IMR-90 (cell line): ENCODE measurements at regions not wholly inside any gene's neighbourhood (a gene's known extent, or its start where the extent isn't known, plus 50 kb on each side); places are given as distances from the start of the nearest gene placed in this dataset.

Source experiments
- ATAC-seq: fragments of 200-7000 bp; cut with Tn5 transposase; 2 replicates; pipeline ENCODE4 v1.9.1; 2020; ENCODE audit warnings: low read depth, mild to moderate bottlenecking, moderate library complexity
- BruUV-seq: library from RNA; stranded (reverse); fragments of 400-500 nt; replicated peaks from 2 replicates; lab custom pipeline; 2021; lab: Mats Ljungman, UMichigan
- CTCF ChIA-PET: fragments of 300-600 bp; formaldehyde crosslinking; extraction: SDS; loops from one replicate; lab custom pipeline; 2021; ENCODE audit warnings: antibody characterized with exemption; lab: Yijun Ruan, JAX
- POLR2A ChIA-PET: fragments of 300-600 bp; sonication (Branson Sonifier 250); formaldehyde crosslinking; loops from one replicate; lab custom pipeline; 2022; ENCODE audit warnings: antibody characterized with exemption; ENCODE audit not compliant: unreplicated experiment; lab: Charles Lee
- DNase-seq: peaks from one replicate; pipeline ENCODE4 v3.0.0; 2013
- H2AFZ ChIP-seq: replicated peaks from 2 replicates; pipeline ENCODE3; 2013; ENCODE audit warnings: low read length, mild to moderate bottlenecking; ENCODE audit not compliant: poor library complexity
- H2AK5ac ChIP-seq: 2 replicates; pipeline ENCODE4 v1.6.1; 2013; ENCODE audit warnings: low read depth, low read length, inconsistent platforms
- H2AK9ac ChIP-seq: replicated peaks from 2 replicates; pipeline ENCODE3; 2013; ENCODE audit warnings: mild to moderate bottlenecking, low read depth, low read length, moderate library complexity; ENCODE audit not compliant: poor library complexity
- H2BK120ac ChIP-seq: 2 replicates; pipeline ENCODE4 v1.6.1; 2013; ENCODE audit warnings: low read depth, low read length, inconsistent platforms
- H2BK15ac ChIP-seq: 3 replicates; pipeline ENCODE4 v1.6.1; 2013; ENCODE audit warnings: low read depth, low read length, inconsistent platforms
- H2BK20ac ChIP-seq: 2 replicates; pipeline ENCODE4 v1.6.1; 2013; ENCODE audit warnings: low read depth, mild to moderate bottlenecking, inconsistent platforms, low read length, moderate library complexity
- H2BK5ac ChIP-seq: 2 replicates; pipeline ENCODE4 v1.6.1; 2013; ENCODE audit warnings: mild to moderate bottlenecking, low read depth, low read length, inconsistent platforms; ENCODE audit not compliant: poor library complexity, severe bottlenecking
- H3K14ac ChIP-seq: replicated peaks from 2 replicates; pipeline ENCODE4 v1.6.1; 2013; ENCODE audit warnings: low read depth, low read length, inconsistent platforms
- H3K18ac ChIP-seq: 2 replicates; pipeline ENCODE4 v1.6.1; 2013; ENCODE audit warnings: low read depth, low read length, control low read depth
- H3K23ac ChIP-seq: 2 replicates; pipeline ENCODE4 v1.6.1; 2013; ENCODE audit warnings: low read depth, low read length, inconsistent platforms
- H3K27ac ChIP-seq: 2 replicates; pipeline ENCODE4 v1.5.1; 2013; ENCODE audit warnings: mild to moderate bottlenecking, control low read depth, low read length; ENCODE audit not compliant: insufficient read depth
- H3K27me3 ChIP-seq: 2 replicates; pipeline ENCODE4 v1.6.1; 2013; ENCODE audit warnings: low read length; ENCODE audit not compliant: control insufficient read depth, insufficient read depth
- H3K36me3 ChIP-seq: 2 replicates; pipeline ENCODE4 v1.6.1; 2013; ENCODE audit warnings: low read length, mixed read lengths; ENCODE audit not compliant: control insufficient read depth, insufficient read depth
- H3K4ac ChIP-seq: 2 replicates; pipeline ENCODE4 v1.6.1; 2013; ENCODE audit warnings: low read depth, low read length, inconsistent platforms
- H3K4me1 ChIP-seq: 2 replicates; pipeline ENCODE4 v1.6.1; 2013; ENCODE audit warnings: low read length, mixed read lengths; ENCODE audit not compliant: control insufficient read depth, insufficient read depth
- H3K4me2 ChIP-seq: 2 replicates; pipeline ENCODE4 v1.6.1; 2013; ENCODE audit warnings: low read depth, mild to moderate bottlenecking, control low read depth, low read length, moderate library complexity
- H3K4me3 ChIP-seq: 2 replicates; pipeline ENCODE4 v1.5.1; 2013; ENCODE audit warnings: low read depth, mild to moderate bottlenecking, control low read depth, low read length, moderate library complexity; ENCODE audit not compliant: insufficient read depth
- H3K56ac ChIP-seq: 2 replicates; pipeline ENCODE4 v1.6.1; 2013; ENCODE audit warnings: low read length, inconsistent platforms; ENCODE audit not compliant: insufficient read depth; ENCODE audit errors: extremely low read depth
- H3K79me1 ChIP-seq, 2 experiments: 2 replicates each; pipeline ENCODE4 v1.6.1; 2013; ENCODE audit warnings: low read length in 2 of 2, inconsistent platforms in 1 of 2, low read depth in 1 of 2
- H3K9ac ChIP-seq: 2 replicates; pipeline ENCODE4 v1.6.1; 2013; ENCODE audit warnings: low read depth, low read length, control low read depth
- H3K9me1 ChIP-seq: 2 replicates; pipeline ENCODE4 v1.6.1; 2013; ENCODE audit warnings: low read length, inconsistent platforms; ENCODE audit not compliant: insufficient read depth
- H3K9me3 ChIP-seq: 2 replicates; pipeline ENCODE4 v1.6.1; 2013; ENCODE audit warnings: low read length; ENCODE audit not compliant: control insufficient read depth, insufficient read depth
- H4K20me1 ChIP-seq: 2 replicates; pipeline ENCODE4 v1.6.1; 2013; ENCODE audit warnings: low read length, inconsistent platforms; ENCODE audit not compliant: insufficient read depth
- H4K5ac ChIP-seq: 2 replicates; pipeline ENCODE4 v1.6.1; 2013; ENCODE audit warnings: mild to moderate bottlenecking, low read depth, low read length, control low read depth
- H4K8ac ChIP-seq, 2 experiments: 2 replicates each; pipeline ENCODE4 v1.6.1; 2013; ENCODE audit warnings: low read depth in 2 of 2, low read length in 2 of 2, control low read depth in 1 of 2, inconsistent platforms in 1 of 2
- H4K91ac ChIP-seq: 2 replicates; pipeline ENCODE4 v1.6.1; 2013; ENCODE audit warnings: low read depth, low read length, inconsistent platforms; ENCODE audit not compliant: insufficient read depth
- CEBPB ChIP-seq: IDR thresholded peaks from 2 replicates; pipeline ENCODE4 v1.6.1; 2012; ENCODE audit warnings: low read depth, low read length, improper control_type of control experiment
- FOS ChIP-seq: fragments of 150-350 bp; IDR thresholded peaks from 2 replicates; pipeline ENCODE4 v1.6.1; 2016; ENCODE audit warnings: low read depth, low read length
- MXI1 ChIP-seq: IDR thresholded peaks from 2 replicates; pipeline ENCODE4 v1.6.1; 2012; ENCODE audit warnings: low read depth, mild to moderate bottlenecking, low read length, moderate library complexity, borderline replicate concordance
- WGBS, 2 experiments: methylation state at CpG; one replicate each; pipeline versions ENCODE4 v1.1.5 to v1.1.7; 2013; ENCODE audit warnings: missing lambda C conversion rate in 2 of 2; ENCODE audit not compliant: insufficient read length in 1 of 2; ENCODE audit errors: extremely low coverage in 2 of 2; 5-methylcytosine and 5-hydroxymethylcytosine counted together
- dilution Hi-C: fragments of 300-500 bp; cut with HindIII; formaldehyde crosslinking; loops from one replicate; pipeline ENCODE4 v1.14.3; 2018; ENCODE audit warnings: low sequenced_read_pairs; ENCODE audit not compliant: unreplicated experiment
- in situ Hi-C: fragments of 300-500 bp; cut with MboI; formaldehyde crosslinking; loops from 3 replicates; pipeline ENCODE4 v1.14.3; 2019; ENCODE audit warnings: low sequenced_read_pairs, inconsistent platforms, mixed read lengths
- intact Hi-C: fragments of 100-400 bp; cut with micrococcal nuclease; formaldehyde crosslinking; loops from 2 replicates; pipeline ENCODE4 v1.10.0; 2022

DNA sequence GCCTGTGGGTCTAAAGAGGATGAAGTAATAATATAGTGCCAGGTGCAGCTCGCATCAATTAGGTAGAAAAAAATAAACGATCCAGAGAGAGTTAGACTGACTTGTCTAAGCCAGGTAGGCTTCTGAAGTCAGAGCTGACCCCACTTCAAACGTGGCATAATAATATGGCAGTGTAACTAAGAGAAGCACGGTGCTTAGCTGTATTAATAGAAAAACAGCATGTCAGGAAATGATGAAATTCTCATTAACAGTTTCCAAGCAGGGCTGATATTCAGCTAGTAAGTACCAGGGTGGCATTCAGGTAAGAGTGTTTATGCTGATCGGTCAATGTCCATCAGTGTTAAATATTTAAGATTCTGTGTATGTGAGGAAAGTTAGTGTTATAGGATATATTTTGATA, 145.8 kb upstream of the SAMSN1 start:
- POLR2A ChIA-PET: interaction anchor here (0.6 kb wide), 1 partner anchor 94 kb away, joined by 3 read pairs; no protein-coding TSS in a partner anchor

More for the DNA sequence above, 145.8 kb upstream of the SAMSN1 start:
- Histone ChIP-seq H2BK15ac (no peak overlapping the region), H4K5ac (no peak overlapping the region), H3K27ac (no peak overlapping the region), H3K4ac (no peak overlapping the region), H2BK120ac (no peak overlapping the region), H3K9me1 (no peaks in the 10 kb centered on the region), H3K14ac (no peak overlapping the region), H3K4me2 (no peak overlapping the region), H2AFZ (no peak overlapping the region), H3K27me3 (no peaks in the 10 kb centered on the region), H3K23ac (no peak overlapping the region), H3K56ac (no peak overlapping the region), H3K79me1 (no peaks in the 10 kb centered on the region), H3K9me3 (no peaks in the 10 kb centered on the region), H3K4me3 (no peak overlapping the region), H3K36me3 (no peaks in the 10 kb centered on the region), H3K9ac (no peak overlapping the region), H4K20me1 (no peaks in the 10 kb centered on the region), H2BK20ac (no peak overlapping the region), H2AK5ac (no peak overlapping the region), H4K91ac (no peak overlapping the region), H3K4me1 (no peaks in the 10 kb centered on the region), H3K18ac (no peak overlapping the region), H2AK9ac (no peak overlapping the region), H4K8ac (no peak overlapping the region), H2BK5ac (no peak overlapping the region)
- dilution Hi-C loops (no loop called here), intact Hi-C loops (no loop called here), in situ Hi-C loops (no loop called here)
- BruUV-seq: no TSS peak
- no peak for TF ChIP-seq FOS
- no peak for TF ChIP-seq MXI1
- TF ChIP-seq CEBPB: no peak
- ATAC-seq (no peak), DNase-seq (no peak)
- CTCF ChIA-PET: no interaction called here
- WGBS, 2 experiments: 0% methylated on average over 3 of the region's 5 CpGs; no CpG with 5 or more reads in 1 of the 2 experiments
